ENCODE measurements at regions not wholly inside any gene's neighbourhood (a gene's known extent, or its start where the extent isn't known, plus 50 kb on each side); places are given as distances from the start of the nearest gene placed in this dataset.
"Not testable (repeated sequence)": the region's sequence is repeated elsewhere in the genome, so short reads cannot be mapped to it uniquely, and the experiment has no call there.

DNA sequence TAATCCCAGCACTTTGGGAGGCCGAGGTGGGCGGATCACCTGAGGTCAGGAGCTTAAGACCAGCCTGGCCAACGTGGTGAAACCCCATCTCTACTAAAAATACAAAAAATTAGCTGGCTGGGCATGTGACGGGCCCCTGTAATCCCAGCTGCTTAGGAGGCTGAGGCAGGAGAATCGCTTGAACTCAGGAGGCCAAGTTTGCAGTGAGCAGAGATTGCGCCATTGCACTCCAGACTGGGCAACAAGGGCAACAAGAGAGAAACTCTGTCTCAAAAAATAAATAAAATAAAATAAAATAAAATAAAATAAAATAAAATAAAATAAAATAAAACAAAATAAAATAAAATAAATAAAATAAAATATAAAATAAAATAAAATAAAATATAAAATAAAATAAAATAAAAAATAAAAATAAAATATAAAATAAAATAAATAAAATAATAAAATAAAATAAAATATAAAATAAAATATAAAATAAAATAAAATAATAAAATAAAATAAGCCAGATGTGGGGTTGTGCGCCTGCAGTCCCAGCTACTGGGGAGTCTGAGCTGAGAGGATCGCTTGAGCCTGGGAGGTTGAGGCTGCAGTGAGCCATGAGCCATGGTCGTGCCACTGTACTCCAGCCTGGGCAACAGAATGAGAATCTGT, 49.8 kb upstream of the ITGB1 start:
- not testable (repeated sequence) for DNase-seq (ENCODE audit: low spot score)

Measured in hepatic stellate cell (primary cell).